IMR-90 (cell line): ENCODE measurements at regions not wholly inside any gene's neighbourhood (a gene's known extent, or its start where the extent isn't known, plus 50 kb on each side); places are given as distances from the start of the nearest gene placed in this dataset.

Source experiments
- ATAC-seq: fragments of 200-7000 bp; cut with Tn5 transposase; 2 replicates; pipeline ENCODE4 v1.9.1; 2020; ENCODE audit warnings: low read depth, mild to moderate bottlenecking, moderate library complexity
- BruUV-seq: library from RNA; stranded (reverse); fragments of 400-500 nt; replicated peaks from 2 replicates; lab custom pipeline; 2021; lab: Mats Ljungman, UMichigan
- CTCF ChIA-PET: fragments of 300-600 bp; formaldehyde crosslinking; extraction: SDS; loops from one replicate; lab custom pipeline; 2021; ENCODE audit warnings: antibody characterized with exemption; lab: Yijun Ruan, JAX
- POLR2A ChIA-PET: fragments of 300-600 bp; sonication (Branson Sonifier 250); formaldehyde crosslinking; loops from one replicate; lab custom pipeline; 2022; ENCODE audit warnings: antibody characterized with exemption; ENCODE audit not compliant: unreplicated experiment; lab: Charles Lee
- DNase-seq: peaks from one replicate; pipeline ENCODE4 v3.0.0; 2013
- H2AFZ ChIP-seq: replicated peaks from 2 replicates; pipeline ENCODE3; 2013; ENCODE audit warnings: low read length, mild to moderate bottlenecking; ENCODE audit not compliant: poor library complexity
- H2AK5ac ChIP-seq: 2 replicates; pipeline ENCODE4 v1.6.1; 2013; ENCODE audit warnings: low read depth, low read length, inconsistent platforms
- H2AK9ac ChIP-seq: replicated peaks from 2 replicates; pipeline ENCODE3; 2013; ENCODE audit warnings: mild to moderate bottlenecking, low read depth, low read length, moderate library complexity; ENCODE audit not compliant: poor library complexity
- H2BK120ac ChIP-seq: 2 replicates; pipeline ENCODE4 v1.6.1; 2013; ENCODE audit warnings: low read depth, low read length, inconsistent platforms
- H2BK15ac ChIP-seq: 3 replicates; pipeline ENCODE4 v1.6.1; 2013; ENCODE audit warnings: low read depth, low read length, inconsistent platforms
- H2BK20ac ChIP-seq: 2 replicates; pipeline ENCODE4 v1.6.1; 2013; ENCODE audit warnings: low read depth, mild to moderate bottlenecking, inconsistent platforms, low read length, moderate library complexity
- H2BK5ac ChIP-seq: 2 replicates; pipeline ENCODE4 v1.6.1; 2013; ENCODE audit warnings: mild to moderate bottlenecking, low read depth, low read length, inconsistent platforms; ENCODE audit not compliant: poor library complexity, severe bottlenecking
- H3K14ac ChIP-seq: replicated peaks from 2 replicates; pipeline ENCODE4 v1.6.1; 2013; ENCODE audit warnings: low read depth, low read length, inconsistent platforms
- H3K18ac ChIP-seq: 2 replicates; pipeline ENCODE4 v1.6.1; 2013; ENCODE audit warnings: low read depth, low read length, control low read depth
- H3K23ac ChIP-seq: 2 replicates; pipeline ENCODE4 v1.6.1; 2013; ENCODE audit warnings: low read depth, low read length, inconsistent platforms
- H3K27ac ChIP-seq: 2 replicates; pipeline ENCODE4 v1.5.1; 2013; ENCODE audit warnings: mild to moderate bottlenecking, control low read depth, low read length; ENCODE audit not compliant: insufficient read depth
- H3K27me3 ChIP-seq: 2 replicates; pipeline ENCODE4 v1.6.1; 2013; ENCODE audit warnings: low read length; ENCODE audit not compliant: control insufficient read depth, insufficient read depth
- H3K36me3 ChIP-seq: 2 replicates; pipeline ENCODE4 v1.6.1; 2013; ENCODE audit warnings: low read length, mixed read lengths; ENCODE audit not compliant: control insufficient read depth, insufficient read depth
- H3K4ac ChIP-seq: 2 replicates; pipeline ENCODE4 v1.6.1; 2013; ENCODE audit warnings: low read depth, low read length, inconsistent platforms
- H3K4me1 ChIP-seq: 2 replicates; pipeline ENCODE4 v1.6.1; 2013; ENCODE audit warnings: low read length, mixed read lengths; ENCODE audit not compliant: control insufficient read depth, insufficient read depth
- H3K4me2 ChIP-seq: 2 replicates; pipeline ENCODE4 v1.6.1; 2013; ENCODE audit warnings: low read depth, mild to moderate bottlenecking, control low read depth, low read length, moderate library complexity
- H3K4me3 ChIP-seq: 2 replicates; pipeline ENCODE4 v1.5.1; 2013; ENCODE audit warnings: low read depth, mild to moderate bottlenecking, control low read depth, low read length, moderate library complexity; ENCODE audit not compliant: insufficient read depth
- H3K56ac ChIP-seq: 2 replicates; pipeline ENCODE4 v1.6.1; 2013; ENCODE audit warnings: low read length, inconsistent platforms; ENCODE audit not compliant: insufficient read depth; ENCODE audit errors: extremely low read depth
- H3K79me1 ChIP-seq, 2 experiments: 2 replicates each; pipeline ENCODE4 v1.6.1; 2013; ENCODE audit warnings: low read length in 2 of 2, inconsistent platforms in 1 of 2, low read depth in 1 of 2
- H3K9ac ChIP-seq: 2 replicates; pipeline ENCODE4 v1.6.1; 2013; ENCODE audit warnings: low read depth, low read length, control low read depth
- H3K9me1 ChIP-seq: 2 replicates; pipeline ENCODE4 v1.6.1; 2013; ENCODE audit warnings: low read length, inconsistent platforms; ENCODE audit not compliant: insufficient read depth
- H3K9me3 ChIP-seq: 2 replicates; pipeline ENCODE4 v1.6.1; 2013; ENCODE audit warnings: low read length; ENCODE audit not compliant: control insufficient read depth, insufficient read depth
- H4K20me1 ChIP-seq: 2 replicates; pipeline ENCODE4 v1.6.1; 2013; ENCODE audit warnings: low read length, inconsistent platforms; ENCODE audit not compliant: insufficient read depth
- H4K5ac ChIP-seq: 2 replicates; pipeline ENCODE4 v1.6.1; 2013; ENCODE audit warnings: mild to moderate bottlenecking, low read depth, low read length, control low read depth
- H4K8ac ChIP-seq, 2 experiments: 2 replicates each; pipeline ENCODE4 v1.6.1; 2013; ENCODE audit warnings: low read depth in 2 of 2, low read length in 2 of 2, control low read depth in 1 of 2, inconsistent platforms in 1 of 2
- H4K91ac ChIP-seq: 2 replicates; pipeline ENCODE4 v1.6.1; 2013; ENCODE audit warnings: low read depth, low read length, inconsistent platforms; ENCODE audit not compliant: insufficient read depth
- MXI1 ChIP-seq: IDR thresholded peaks from 2 replicates; pipeline ENCODE4 v1.6.1; 2012; ENCODE audit warnings: low read depth, mild to moderate bottlenecking, low read length, moderate library complexity, borderline replicate concordance
- SMC3 ChIP-seq: fragments of 150-350 bp; IDR thresholded peaks from 2 replicates; pipeline ENCODE4 v1.6.1; 2016; ENCODE audit warnings: low read depth, mild to moderate bottlenecking, antibody characterized with exemption, low read length, moderate library complexity
- WGBS, 2 experiments: methylation state at CpG; one replicate each; pipeline versions ENCODE4 v1.1.5 to v1.1.7; 2013; ENCODE audit warnings: missing lambda C conversion rate in 2 of 2; ENCODE audit not compliant: insufficient read length in 1 of 2; ENCODE audit errors: extremely low coverage in 2 of 2; 5-methylcytosine and 5-hydroxymethylcytosine counted together
- dilution Hi-C: fragments of 300-500 bp; cut with HindIII; formaldehyde crosslinking; loops from one replicate; pipeline ENCODE4 v1.14.3; 2018; ENCODE audit warnings: low sequenced_read_pairs; ENCODE audit not compliant: unreplicated experiment
- in situ Hi-C: fragments of 300-500 bp; cut with MboI; formaldehyde crosslinking; loops from 3 replicates; pipeline ENCODE4 v1.14.3; 2019; ENCODE audit warnings: low sequenced_read_pairs, inconsistent platforms, mixed read lengths
- intact Hi-C: fragments of 100-400 bp; cut with micrococcal nuclease; formaldehyde crosslinking; loops from 2 replicates; pipeline ENCODE4 v1.10.0; 2022

GRCh38 chr12:62128175-62128975 is 131.8 kb upstream of the USP15 start:
- Histone ChIP-seq H3K18ac (no peak overlapping the region), H2BK20ac (no peak overlapping the region), H3K4ac (no peak overlapping the region), H2AFZ (no peak overlapping the region), H4K20me1 (no peaks in the 10 kb centered on the region), H2AK5ac (no peak overlapping the region), H3K9ac (no peak overlapping the region), H3K4me3 (no peak overlapping the region), H4K5ac (no peak overlapping the region), H3K27ac (no peak overlapping the region), H3K23ac (no peak overlapping the region), H3K4me1 (no peaks in the 10 kb centered on the region), H3K79me1 (no peaks in the 10 kb centered on the region), H2AK9ac (no peak overlapping the region), H4K91ac (no peak overlapping the region), H3K4me2 (no peak overlapping the region), H3K14ac (no peak overlapping the region), H3K36me3 (no peaks in the 10 kb centered on the region), H3K9me1 (no peaks in the 10 kb centered on the region), H2BK120ac (no peak overlapping the region), H3K27me3 (no peaks in the 10 kb centered on the region), H2BK15ac (no peak overlapping the region), H3K9me3 (no peaks in the 10 kb centered on the region), H4K8ac (no peak overlapping the region), H2BK5ac (no peak overlapping the region), H3K56ac (no peak overlapping the region)
- intact Hi-C loops: loop anchor here (10.0 kb wide), 1 partner anchor 1634 kb away; no protein-coding TSS in a partner anchor
- ATAC-seq (no peak), DNase-seq (no peak)
- dilution Hi-C loops: no loop called here
- 17% methylated on average over 2 of the region's 7 CpGs; no CpG with 5 or more reads in 1 of the 2 experiments for WGBS, 2 experiments
- ChIA-PET POLR2A (no interaction called here), CTCF (no interaction called here)
- BruUV-seq: no TSS peak
- in situ Hi-C loops: no loop called here
- no peak for TF ChIP-seq SMC3
- TF ChIP-seq MXI1: no peak
